IMR-90 (cell line): ENCODE measurements at regions not wholly inside any gene's neighbourhood (a gene's known extent, or its start where the extent isn't known, plus 50 kb on each side); places are given as distances from the start of the nearest gene placed in this dataset.
A peak's percentile ranks its signal among the peaks of the same experiment; 100 is the strongest.

Experiments
- ATAC-seq: fragments of 200-7000 bp; cut with Tn5 transposase; 2 replicates; pipeline ENCODE4 v1.9.1; 2020; ENCODE audit warnings: low read depth, mild to moderate bottlenecking, moderate library complexity
- BruUV-seq: library from RNA; stranded (reverse); fragments of 400-500 nt; replicated peaks from 2 replicates; lab custom pipeline; 2021; lab: Mats Ljungman, UMichigan
- CTCF ChIA-PET: fragments of 300-600 bp; formaldehyde crosslinking; extraction: SDS; loops from one replicate; lab custom pipeline; 2021; ENCODE audit warnings: antibody characterized with exemption; lab: Yijun Ruan, JAX
- POLR2A ChIA-PET: fragments of 300-600 bp; sonication (Branson Sonifier 250); formaldehyde crosslinking; loops from one replicate; lab custom pipeline; 2022; ENCODE audit warnings: antibody characterized with exemption; ENCODE audit not compliant: unreplicated experiment; lab: Charles Lee
- DNase-seq: peaks from one replicate; pipeline ENCODE4 v3.0.0; 2013
- H2AFZ ChIP-seq: replicated peaks from 2 replicates; pipeline ENCODE3; 2013; ENCODE audit warnings: low read length, mild to moderate bottlenecking; ENCODE audit not compliant: poor library complexity
- H2AK5ac ChIP-seq: 2 replicates; pipeline ENCODE4 v1.6.1; 2013; ENCODE audit warnings: low read depth, low read length, inconsistent platforms
- H2AK9ac ChIP-seq: replicated peaks from 2 replicates; pipeline ENCODE3; 2013; ENCODE audit warnings: mild to moderate bottlenecking, low read depth, low read length, moderate library complexity; ENCODE audit not compliant: poor library complexity
- H2BK120ac ChIP-seq: 2 replicates; pipeline ENCODE4 v1.6.1; 2013; ENCODE audit warnings: low read depth, low read length, inconsistent platforms
- H2BK15ac ChIP-seq: 3 replicates; pipeline ENCODE4 v1.6.1; 2013; ENCODE audit warnings: low read depth, low read length, inconsistent platforms
- H2BK20ac ChIP-seq: 2 replicates; pipeline ENCODE4 v1.6.1; 2013; ENCODE audit warnings: low read depth, mild to moderate bottlenecking, inconsistent platforms, low read length, moderate library complexity
- H2BK5ac ChIP-seq: 2 replicates; pipeline ENCODE4 v1.6.1; 2013; ENCODE audit warnings: mild to moderate bottlenecking, low read depth, low read length, inconsistent platforms; ENCODE audit not compliant: poor library complexity, severe bottlenecking
- H3K14ac ChIP-seq: replicated peaks from 2 replicates; pipeline ENCODE4 v1.6.1; 2013; ENCODE audit warnings: low read depth, low read length, inconsistent platforms
- H3K18ac ChIP-seq: 2 replicates; pipeline ENCODE4 v1.6.1; 2013; ENCODE audit warnings: low read depth, low read length, control low read depth
- H3K23ac ChIP-seq: 2 replicates; pipeline ENCODE4 v1.6.1; 2013; ENCODE audit warnings: low read depth, low read length, inconsistent platforms
- H3K27ac ChIP-seq: 2 replicates; pipeline ENCODE4 v1.5.1; 2013; ENCODE audit warnings: mild to moderate bottlenecking, control low read depth, low read length; ENCODE audit not compliant: insufficient read depth
- H3K27me3 ChIP-seq: 2 replicates; pipeline ENCODE4 v1.6.1; 2013; ENCODE audit warnings: low read length; ENCODE audit not compliant: control insufficient read depth, insufficient read depth
- H3K36me3 ChIP-seq: 2 replicates; pipeline ENCODE4 v1.6.1; 2013; ENCODE audit warnings: low read length, mixed read lengths; ENCODE audit not compliant: control insufficient read depth, insufficient read depth
- H3K4ac ChIP-seq: 2 replicates; pipeline ENCODE4 v1.6.1; 2013; ENCODE audit warnings: low read depth, low read length, inconsistent platforms
- H3K4me1 ChIP-seq: 2 replicates; pipeline ENCODE4 v1.6.1; 2013; ENCODE audit warnings: low read length, mixed read lengths; ENCODE audit not compliant: control insufficient read depth, insufficient read depth
- H3K4me2 ChIP-seq: 2 replicates; pipeline ENCODE4 v1.6.1; 2013; ENCODE audit warnings: low read depth, mild to moderate bottlenecking, control low read depth, low read length, moderate library complexity
- H3K4me3 ChIP-seq: 2 replicates; pipeline ENCODE4 v1.5.1; 2013; ENCODE audit warnings: low read depth, mild to moderate bottlenecking, control low read depth, low read length, moderate library complexity; ENCODE audit not compliant: insufficient read depth
- H3K56ac ChIP-seq: 2 replicates; pipeline ENCODE4 v1.6.1; 2013; ENCODE audit warnings: low read length, inconsistent platforms; ENCODE audit not compliant: insufficient read depth; ENCODE audit errors: extremely low read depth
- H3K79me1 ChIP-seq, 2 experiments: 2 replicates each; pipeline ENCODE4 v1.6.1; 2013; ENCODE audit warnings: low read length in 2 of 2, inconsistent platforms in 1 of 2, low read depth in 1 of 2
- H3K9ac ChIP-seq: 2 replicates; pipeline ENCODE4 v1.6.1; 2013; ENCODE audit warnings: low read depth, low read length, control low read depth
- H3K9me1 ChIP-seq: 2 replicates; pipeline ENCODE4 v1.6.1; 2013; ENCODE audit warnings: low read length, inconsistent platforms; ENCODE audit not compliant: insufficient read depth
- H3K9me3 ChIP-seq: 2 replicates; pipeline ENCODE4 v1.6.1; 2013; ENCODE audit warnings: low read length; ENCODE audit not compliant: control insufficient read depth, insufficient read depth
- H4K20me1 ChIP-seq: 2 replicates; pipeline ENCODE4 v1.6.1; 2013; ENCODE audit warnings: low read length, inconsistent platforms; ENCODE audit not compliant: insufficient read depth
- H4K5ac ChIP-seq: 2 replicates; pipeline ENCODE4 v1.6.1; 2013; ENCODE audit warnings: mild to moderate bottlenecking, low read depth, low read length, control low read depth
- H4K8ac ChIP-seq, 2 experiments: 2 replicates each; pipeline ENCODE4 v1.6.1; 2013; ENCODE audit warnings: low read depth in 2 of 2, low read length in 2 of 2, control low read depth in 1 of 2, inconsistent platforms in 1 of 2
- H4K91ac ChIP-seq: 2 replicates; pipeline ENCODE4 v1.6.1; 2013; ENCODE audit warnings: low read depth, low read length, inconsistent platforms; ENCODE audit not compliant: insufficient read depth
- BHLHE40 ChIP-seq: fragments of 150-350 bp; IDR thresholded peaks from 2 replicates; pipeline ENCODE4 v1.6.1; 2016; ENCODE audit warnings: mild to moderate bottlenecking, low read depth, low read length
- CEBPB ChIP-seq: IDR thresholded peaks from 2 replicates; pipeline ENCODE4 v1.6.1; 2012; ENCODE audit warnings: low read depth, low read length, improper control_type of control experiment
- CHD1 ChIP-seq: IDR thresholded peaks from 2 replicates; pipeline ENCODE4 v1.6.1; 2012; ENCODE audit warnings: low read depth, low read length, improper control_type of control experiment
- FOS ChIP-seq: fragments of 150-350 bp; IDR thresholded peaks from 2 replicates; pipeline ENCODE4 v1.6.1; 2016; ENCODE audit warnings: low read depth, low read length
- MAZ ChIP-seq: IDR thresholded peaks from 2 replicates; pipeline ENCODE4 v1.6.1; 2012; ENCODE audit warnings: low read depth, mild to moderate bottlenecking, low read length, improper control_type of control experiment, moderate library complexity, borderline replicate concordance
- MXI1 ChIP-seq: IDR thresholded peaks from 2 replicates; pipeline ENCODE4 v1.6.1; 2012; ENCODE audit warnings: low read depth, mild to moderate bottlenecking, low read length, moderate library complexity, borderline replicate concordance
- NFE2L2 ChIP-seq: fragments of 150-350 bp; IDR thresholded peaks from 2 replicates; pipeline ENCODE4 v1.6.1; 2016; ENCODE audit warnings: low read depth, mild to moderate bottlenecking, low read length
- RAD21 ChIP-seq: IDR thresholded peaks from 2 replicates; pipeline ENCODE4 v1.6.1; 2012; ENCODE audit warnings: low read length, improper control_type of control experiment
- dilution Hi-C: fragments of 300-500 bp; cut with HindIII; formaldehyde crosslinking; loops from one replicate; pipeline ENCODE4 v1.14.3; 2018; ENCODE audit warnings: low sequenced_read_pairs; ENCODE audit not compliant: unreplicated experiment
- in situ Hi-C: fragments of 300-500 bp; cut with MboI; formaldehyde crosslinking; loops from 3 replicates; pipeline ENCODE4 v1.14.3; 2019; ENCODE audit warnings: low sequenced_read_pairs, inconsistent platforms, mixed read lengths
- intact Hi-C: fragments of 100-400 bp; cut with micrococcal nuclease; formaldehyde crosslinking; loops from 2 replicates; pipeline ENCODE4 v1.10.0; 2022

DNA sequence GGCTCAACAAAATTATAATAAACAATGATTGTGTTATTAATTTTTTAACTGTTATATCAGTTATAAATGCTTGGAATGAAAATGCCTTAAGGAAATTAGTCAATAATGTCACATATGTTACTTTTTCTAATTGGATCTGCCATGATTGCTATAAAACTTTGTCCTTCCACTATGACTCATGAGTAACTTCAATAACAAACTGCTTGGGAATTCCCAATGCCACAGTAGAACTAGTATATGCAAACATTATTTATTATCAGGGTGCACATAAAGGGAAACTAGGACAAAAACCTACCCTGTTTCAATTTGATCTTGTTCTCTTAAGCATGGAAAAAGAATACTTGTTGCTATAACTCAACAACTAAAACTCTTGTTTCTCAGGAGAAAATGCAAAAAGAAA is 59.1 kb upstream of the PDC start:
- no TSS peak for BruUV-seq
- no peaks in the 10 kb centered on the region for H3K79me1 ChIP-seq
- no peak overlapping the region for H4K91ac ChIP-seq
- H3K9me1 ChIP-seq = no peaks in the 10 kb centered on the region
- no peak overlapping the region; the same call in 1 of the 2 replicates for H3K4me2 ChIP-seq
- H3K14ac ChIP-seq = no peak overlapping the region
- no peak overlapping the region for H2BK20ac ChIP-seq
- CTCF ChIA-PET = no interaction called here
- peaks cover 3% of the 10 kb centered on the region; the same call in 1 of the 2 replicates for H3K9me3 ChIP-seq
- ATAC-seq = no peak
- H4K20me1 ChIP-seq = no peaks in the 10 kb centered on the region
- no peak overlapping the region for H3K18ac ChIP-seq
- dilution Hi-C loops (no loop called here), intact Hi-C loops (no loop called here), in situ Hi-C loops (no loop called here)
- peak; percentile 55 for DNase-seq
- H3K4ac ChIP-seq = no peak overlapping the region
- POLR2A ChIA-PET = no interaction called here
- H3K9ac ChIP-seq = no peak overlapping the region
- H3K23ac ChIP-seq = no peak overlapping the region
- no peak overlapping the region for H2AK9ac ChIP-seq
- H3K4me3 ChIP-seq = no peak overlapping the region
- H2AFZ ChIP-seq = no peak overlapping the region
- no peaks in the 10 kb centered on the region for H3K27me3 ChIP-seq
- no peak overlapping the region for H2AK5ac ChIP-seq
- no peak overlapping the region for H2BK15ac ChIP-seq
- H3K27ac ChIP-seq = no peak overlapping the region
- TF ChIP-seq CHD1 = no peak
- no peak for TF ChIP-seq MAZ
- TF ChIP-seq CEBPB = no peak
- no peak for TF ChIP-seq BHLHE40
- no peak for TF ChIP-seq NFE2L2
- no peak; the same call in 1 of the 2 replicates for TF ChIP-seq FOS
- no peak for TF ChIP-seq RAD21
- no peak for TF ChIP-seq MXI1
- H4K8ac ChIP-seq = no peak overlapping the region
- no peaks in the 10 kb centered on the region for H3K36me3 ChIP-seq
- no peak overlapping the region for H3K56ac ChIP-seq
- H3K4me1 ChIP-seq = peaks cover 3% of the 10 kb centered on the region; the same call in 1 of the 2 replicates
- H2BK120ac ChIP-seq = no peak overlapping the region
- H2BK5ac ChIP-seq = no peak overlapping the region
- H4K5ac ChIP-seq = no peak overlapping the region
